GM23248 (cell line): ENCODE measurements at regions not wholly inside any gene's neighbourhood (a gene's known extent, or its start where the extent isn't known, plus 50 kb on each side); places are given as distances from the start of the nearest gene placed in this dataset.
A peak's percentile ranks its signal among the peaks of the same experiment; 100 is the strongest.

Experiments
- DNase-seq: peaks from one replicate; pipeline ENCODE4 v3.0.0-alpha.2; 2015
- H2AFZ ChIP-seq: fragments of 200-600 bp; sonication (generic); 2 replicates; pipeline ENCODE4 v1.6.1; 2016; ENCODE audit warnings: antibody characterized with exemption
- H3F3A ChIP-seq: fragments of 200-600 bp; sonication (generic); 2 replicates; pipeline ENCODE4 v1.6.1; 2016; ENCODE audit warnings: mild to moderate bottlenecking, antibody characterized with exemption, mixed run types; ENCODE audit not compliant: insufficient read depth
- H3K27ac ChIP-seq: fragments of 200-600 bp; sonication (generic); 2 replicates; pipeline ENCODE4 v1.5.1; 2016; ENCODE audit warnings: mild to moderate bottlenecking
- H3K27me3 ChIP-seq: fragments of 200-600 bp; sonication (generic); replicated peaks from 2 replicates; pipeline ENCODE4 v1.6.1; 2016; ENCODE audit warnings: mild to moderate bottlenecking; ENCODE audit not compliant: insufficient read depth
- H3K36me3 ChIP-seq: fragments of 200-600 bp; sonication (generic); 2 replicates; pipeline ENCODE4 v1.6.1; 2016; ENCODE audit warnings: low read depth, mild to moderate bottlenecking
- H3K4me1 ChIP-seq: fragments of 200-600 bp; sonication (generic); 2 replicates; pipeline ENCODE4 v1.6.1; 2016; ENCODE audit warnings: mild to moderate bottlenecking; ENCODE audit not compliant: insufficient read depth
- H3K4me2 ChIP-seq: fragments of 200-600 bp; sonication (generic); one replicate; pipeline ENCODE4 v1.6.1; 2016; ENCODE audit warnings: mild to moderate bottlenecking; ENCODE audit not compliant: unreplicated experiment
- H3K4me3 ChIP-seq: fragments of 200-600 bp; sonication (generic); 2 replicates; pipeline ENCODE4 v1.5.1; 2016; ENCODE audit warnings: mild to moderate bottlenecking
- H3K79me2 ChIP-seq: fragments of 200-600 bp; sonication (generic); 2 replicates; pipeline ENCODE4 v1.6.1; 2016; ENCODE audit warnings: mild to moderate bottlenecking; ENCODE audit not compliant: insufficient read depth
- H3K9ac ChIP-seq: fragments of 200-600 bp; sonication (generic); 2 replicates; pipeline ENCODE4 v1.6.1; 2016; ENCODE audit warnings: mild to moderate bottlenecking
- H3K9me2 ChIP-seq: fragments of 200-600 bp; sonication (generic); 2 replicates; pipeline ENCODE4 v1.6.1; 2016; ENCODE audit warnings: mixed run types, mild to moderate bottlenecking, moderate library complexity; ENCODE audit not compliant: insufficient read depth
- H3K9me3 ChIP-seq: fragments of 200-600 bp; sonication (generic); one replicate; pipeline ENCODE4 v1.6.1; 2017; ENCODE audit warnings: low read depth
- H4K20me1 ChIP-seq: fragments of 200-600 bp; sonication (generic); 2 replicates; pipeline ENCODE4 v1.6.0; 2016; ENCODE audit not compliant: insufficient read depth
- EZH2 ChIP-seq: fragments of 200-600 bp; sonication (generic); IDR thresholded peaks from 2 replicates; pipeline ENCODE4 v1.6.1; 2018; ENCODE audit warnings: antibody characterized with exemption, mild to moderate bottlenecking; ENCODE audit not compliant: insufficient read depth, poor library complexity, severe bottlenecking
- EZH2phosphoT487 ChIP-seq: fragments of 200-600 bp; sonication (generic); IDR thresholded peaks from 2 replicates; pipeline ENCODE4 v1.6.1; 2018; ENCODE audit warnings: antibody characterized with exemption, moderate library complexity, mild to moderate bottlenecking, low read depth; ENCODE audit not compliant: insufficient read depth
- WGBS, 2 experiments: methylation state at CpG; one replicate each; pipeline ENCODE4 v1.1.6; 2015 to 2017; ENCODE audit warnings: low lambda C conversion rate in 2 of 2, low coverage in 1 of 2; ENCODE audit errors: missing lambda C conversion rate in 2 of 2; 5-methylcytosine and 5-hydroxymethylcytosine counted together
- in situ Hi-C: fragments of 300-500 bp; cut with MboI; formaldehyde crosslinking; loops from 2 replicates; pipeline ENCODE4 v1.15.0; 2020

- 50 to 57% methylated on average over 8 of the region's 8 CpGs for WGBS, 2 experiments
Measured at GRCh38 chr9:108469654-108470053, 386.1 kb downstream of the ACTL7B start.

DNA sequence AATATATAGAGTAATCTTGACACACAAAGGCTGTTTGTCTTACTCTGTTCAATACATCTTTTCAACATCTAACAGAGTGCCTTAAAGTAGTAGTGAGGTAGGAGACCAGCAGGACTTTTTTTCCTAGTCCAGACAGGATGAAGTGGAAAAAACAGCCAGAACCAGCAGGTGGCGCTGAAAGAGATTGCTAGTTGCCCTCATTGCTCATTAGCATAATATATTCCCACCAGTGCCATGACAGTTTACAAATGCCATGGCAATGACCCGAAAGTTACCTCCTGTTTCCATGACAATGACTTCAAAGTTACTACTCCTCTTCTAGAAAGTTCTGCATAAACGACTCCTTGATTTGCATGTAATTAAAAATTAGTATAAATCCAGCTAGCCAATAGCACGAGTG lies 387.4 kb downstream of the ACTL7B start:
- 0 out of 2 replicates have a peak overlapping the region, but pooled peaks have one; percentile 10 for H2AFZ ChIP-seq
- H3K27ac ChIP-seq: peak overlapping the region; percentile 86
- H3K4me1 ChIP-seq: peaks cover 54% of the 10 kb centered on the region
- no peaks in the 10 kb centered on the region for H3K9me2 ChIP-seq
- peaks cover 53% of the 10 kb centered on the region for H3F3A ChIP-seq
- H3K9ac ChIP-seq: peak overlapping the region; percentile 43; the same call in 1 of the 2 replicates
- no peaks in the 10 kb centered on the region for H3K79me2 ChIP-seq
- in situ Hi-C loops: no loop called here
- no peaks in the 10 kb centered on the region for H3K27me3 ChIP-seq
- 87 to 91% methylated on average over 4 of the region's 4 CpGs for WGBS, 2 experiments
- no peaks in the 10 kb centered on the region for H3K9me3 ChIP-seq
- H3K4me3 ChIP-seq: peak overlapping the region; percentile 22; the same call in 1 of the 2 replicates
- TF ChIP-seq EZH2 (no peak), EZH2phosphoT487 (no peak)
- H3K36me3 ChIP-seq: no peaks in the 10 kb centered on the region
- H4K20me1 ChIP-seq: no peaks in the 10 kb centered on the region
- peak overlapping the region; percentile 74 for H3K4me2 ChIP-seq
- peak; percentile 66 for DNase-seq

More at GRCh38 chr9:108469654-108470053, 386.1 kb downstream of the ACTL7B start:
- Histone ChIP-seq H3K79me2 (no peaks in the 10 kb centered on the region), H3K27ac (0 out of 2 replicates have a peak overlapping the region, but pooled peaks have one; percentile 6), H3K27me3 (no peaks in the 10 kb centered on the region), H3K9me2 (no peaks in the 10 kb centered on the region), H3K9me3 (no peaks in the 10 kb centered on the region), H3K4me3 (no peak overlapping the region), H3K4me2 (peak overlapping the region; percentile 17), H3K9ac (no peak overlapping the region), H3K4me1 (peaks cover 58% of the 10 kb centered on the region), H3K36me3 (no peaks in the 10 kb centered on the region), H4K20me1 (no peaks in the 10 kb centered on the region), H3F3A (peaks cover 55% of the 10 kb centered on the region), H2AFZ (no peak overlapping the region)
- peak; percentile 81 for DNase-seq
- in situ Hi-C loops: no loop called here
- TF ChIP-seq EZH2phosphoT487 (no peak), EZH2 (no peak)

DNA sequence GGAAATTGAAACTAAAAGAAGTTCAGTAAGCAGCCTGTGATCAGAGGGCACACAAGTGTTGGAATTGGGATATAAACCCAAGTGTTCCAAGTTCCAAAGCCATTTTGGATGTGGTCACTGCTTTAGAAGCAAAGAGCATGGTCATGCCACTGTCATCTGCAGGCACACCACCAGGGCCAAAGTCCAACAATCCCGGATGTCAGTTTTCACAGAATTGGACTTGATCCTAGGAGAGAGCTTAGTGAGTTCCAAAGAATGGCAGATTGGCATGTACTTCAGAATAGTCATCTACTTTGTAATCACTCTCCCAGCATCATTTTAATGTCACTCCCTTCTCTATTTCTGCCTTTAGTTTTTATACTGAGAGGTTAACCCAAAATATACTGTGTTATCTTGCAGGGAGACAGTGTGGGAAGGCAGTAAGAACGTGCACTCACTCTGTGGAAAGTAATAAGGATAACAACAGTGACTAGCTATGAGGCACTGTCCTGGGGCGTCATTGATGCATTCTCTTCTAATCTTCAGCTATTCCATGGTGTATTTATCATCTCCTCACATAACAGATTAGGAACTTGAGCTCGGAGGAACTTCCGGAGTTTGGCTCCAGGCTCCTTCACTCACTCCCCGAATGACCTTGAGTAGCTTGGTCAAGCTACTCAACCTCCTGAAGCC lies 388.0 kb downstream of the ACTL7B start:
- DNase-seq: peak; percentile 86
- Histone ChIP-seq H3K4me2 (peak overlapping the region; percentile 74), H3K4me3 (peak overlapping the region; percentile 22; the same call in 1 of the 2 replicates), H3K79me2 (no peaks in the 10 kb centered on the region), H3K27me3 (no peaks in the 10 kb centered on the region), H3F3A (peaks cover 48% of the 10 kb centered on the region), H3K36me3 (no peaks in the 10 kb centered on the region), H3K4me1 (peaks cover 48% of the 10 kb centered on the region), H4K20me1 (no peaks in the 10 kb centered on the region), H2AFZ (0 out of 2 replicates have a peak overlapping the region, but pooled peaks have one; percentile 10), H3K9me2 (no peaks in the 10 kb centered on the region), H3K9me3 (no peaks in the 10 kb centered on the region), H3K9ac (peak overlapping the region; percentile 43), H3K27ac (peak overlapping the region; percentile 86)
- no peak for TF ChIP-seq EZH2phosphoT487
- TF ChIP-seq EZH2: no peak
- in situ Hi-C loops: no loop called here
- WGBS, 2 experiments: 3 to 9% methylated on average over 6 of the region's 6 CpGs

DNA sequence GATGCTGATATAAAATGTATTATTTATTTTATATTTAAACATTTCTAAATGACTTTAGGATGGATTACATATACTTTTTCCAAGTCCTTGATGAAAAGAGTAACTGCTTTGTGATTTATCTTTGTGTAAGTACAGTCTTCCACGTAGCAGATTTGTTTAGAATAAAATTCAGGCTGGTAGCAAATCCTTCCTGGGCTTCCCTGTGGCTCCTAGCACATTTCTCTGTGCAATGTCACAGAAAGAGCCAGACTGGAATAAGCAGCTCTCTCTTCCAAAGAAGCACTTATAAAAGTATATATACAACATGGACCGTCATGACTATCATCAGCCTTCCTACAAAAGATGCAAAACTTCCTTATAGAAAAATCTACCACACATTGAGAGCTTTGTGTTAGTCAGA lies 388.6 kb downstream of the ACTL7B start:
- Histone ChIP-seq H3K9ac (peak overlapping the region; percentile 43), H3K9me2 (no peaks in the 10 kb centered on the region), H3K27me3 (no peaks in the 10 kb centered on the region), H3K27ac (peak overlapping the region; percentile 86), H3K9me3 (no peaks in the 10 kb centered on the region), H3F3A (peaks cover 48% of the 10 kb centered on the region), H3K36me3 (no peaks in the 10 kb centered on the region), H3K4me3 (0 out of 2 replicates have a peak overlapping the region, but pooled peaks have one; percentile 22), H3K4me2 (peak overlapping the region; percentile 74), H3K4me1 (peaks cover 48% of the 10 kb centered on the region), H4K20me1 (no peaks in the 10 kb centered on the region), H3K79me2 (no peaks in the 10 kb centered on the region), H2AFZ (no peak overlapping the region)
- no peak for TF ChIP-seq EZH2phosphoT487
- TF ChIP-seq EZH2: no peak
- no peak for DNase-seq
- in situ Hi-C loops: no loop called here
- 94 to 96% methylated on average over 2 of the region's 2 CpGs for WGBS, 2 experiments
